Activated CD4-positive, alpha-beta T cell treated with anti-CD3 and anti-CD28 coated beads for 48 hours (primary cell): ENCODE measurements at regions not wholly inside any gene's neighbourhood (a gene's known extent, or its start where the extent isn't known, plus 50 kb on each side); places are given as distances from the start of the nearest gene placed in this dataset.

Source experiments
- DNase-seq: peaks from one replicate; pipeline ENCODE4 v3.0.0-alpha.2; 2020

DNA sequence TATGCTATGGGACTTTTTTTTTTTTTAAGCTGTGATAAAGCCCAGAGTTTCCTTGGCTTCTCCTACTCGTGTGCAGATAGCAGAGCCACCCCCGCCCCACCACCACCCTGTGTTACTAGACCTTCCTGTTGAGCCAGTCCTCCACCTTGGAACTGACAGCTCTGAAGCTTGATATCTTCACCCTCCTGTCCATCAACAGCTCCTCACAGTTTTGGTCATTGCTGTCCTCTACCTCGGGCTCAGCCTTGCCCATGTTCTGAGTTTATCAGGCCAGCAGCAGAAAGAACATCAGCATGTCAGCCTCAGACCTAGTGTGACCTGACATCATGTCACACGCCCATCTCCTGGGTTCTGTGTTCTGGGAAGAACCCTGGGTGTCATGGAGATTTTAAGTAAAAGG, 167.1 kb upstream of the RAI14 start:
- DNase-seq, result no peak

DNA sequence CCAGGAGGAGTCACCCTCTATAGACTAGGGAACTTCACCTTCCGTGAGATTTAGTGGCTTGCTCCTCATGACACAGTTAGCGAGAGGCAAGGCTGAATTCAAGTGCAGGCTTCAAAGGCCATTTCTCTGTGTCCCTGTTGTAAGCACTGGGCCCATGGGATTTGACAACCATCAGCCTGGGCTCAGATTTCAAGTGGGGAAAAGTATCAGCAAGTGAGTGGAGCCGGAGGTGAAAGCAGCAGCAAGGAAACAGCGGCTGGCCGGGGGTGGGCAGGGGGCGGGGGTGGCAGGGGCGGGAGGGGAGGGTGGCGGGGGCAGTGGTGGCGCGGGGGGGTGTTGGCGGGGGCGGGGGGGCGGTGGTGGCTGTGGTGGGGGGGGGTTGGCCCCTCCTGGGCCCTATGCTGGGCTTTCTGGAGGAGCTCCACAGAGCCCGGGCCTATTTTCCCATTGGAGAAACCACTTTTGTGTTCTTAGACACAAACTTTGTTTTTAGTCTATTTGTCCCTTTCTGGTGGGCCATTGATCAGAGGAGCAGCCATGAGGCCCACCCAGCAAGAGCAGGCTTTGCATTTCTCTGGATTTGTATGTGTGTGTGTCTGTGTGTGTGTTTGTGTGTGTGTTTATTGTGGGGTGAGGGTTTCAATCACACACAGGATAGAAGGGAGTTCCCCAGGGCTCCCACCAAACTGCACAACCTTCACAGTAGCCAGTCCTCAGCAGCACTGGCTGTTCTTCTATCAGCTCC, 165.4 kb upstream of the RAI14 start:
- no peak for DNase-seq

DNA sequence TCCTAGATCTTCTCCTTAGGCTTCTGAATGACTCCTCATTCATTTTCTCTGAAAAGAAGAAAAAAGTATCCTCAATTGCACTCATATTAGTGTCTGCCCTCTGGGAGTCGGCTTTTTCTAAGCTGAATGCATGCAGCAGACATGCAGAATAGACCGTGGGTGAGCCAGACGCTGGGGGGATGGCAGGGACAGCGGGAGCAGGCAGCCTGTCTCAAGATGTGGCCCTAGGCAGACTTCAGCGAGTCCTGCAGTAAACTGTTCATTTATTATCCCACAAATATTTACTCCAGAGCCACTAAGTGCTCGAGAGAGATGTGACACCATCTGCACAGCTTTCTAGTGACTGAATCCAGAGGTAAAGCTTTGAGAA, 164.9 kb upstream of the RAI14 start:
- DNase-seq, result no peak

DNA sequence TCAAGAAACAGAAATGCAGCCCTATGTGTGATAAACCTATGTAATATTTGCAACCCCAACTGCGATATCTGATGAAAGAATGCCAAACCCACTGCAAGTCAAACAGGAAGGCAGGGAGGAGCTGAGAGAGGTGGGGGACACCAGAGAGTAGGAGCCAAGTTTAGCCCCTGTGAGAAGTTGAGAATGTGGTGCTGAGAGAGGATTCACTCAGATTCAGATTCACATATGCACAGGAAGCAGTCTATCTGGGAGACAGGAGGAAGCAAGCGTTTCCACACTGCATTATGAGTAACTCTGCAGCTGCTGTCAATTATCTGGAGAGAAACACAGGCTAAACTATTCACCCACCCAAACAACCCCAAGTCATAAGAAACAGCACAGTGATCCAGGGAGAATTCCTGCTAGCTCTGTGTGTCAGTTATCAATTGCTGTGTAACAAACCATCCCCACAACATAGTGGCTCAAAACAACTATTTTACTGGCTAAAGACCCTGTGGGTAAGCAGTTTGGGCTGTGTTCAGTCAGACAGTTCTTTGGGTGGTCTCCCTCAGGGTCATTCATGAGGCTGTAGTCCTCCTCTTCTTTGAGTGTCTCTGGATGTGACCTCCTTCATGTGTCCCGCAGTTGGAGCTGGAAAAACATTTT, 161.9 kb upstream of the RAI14 start:
- no peak for DNase-seq

DNA sequence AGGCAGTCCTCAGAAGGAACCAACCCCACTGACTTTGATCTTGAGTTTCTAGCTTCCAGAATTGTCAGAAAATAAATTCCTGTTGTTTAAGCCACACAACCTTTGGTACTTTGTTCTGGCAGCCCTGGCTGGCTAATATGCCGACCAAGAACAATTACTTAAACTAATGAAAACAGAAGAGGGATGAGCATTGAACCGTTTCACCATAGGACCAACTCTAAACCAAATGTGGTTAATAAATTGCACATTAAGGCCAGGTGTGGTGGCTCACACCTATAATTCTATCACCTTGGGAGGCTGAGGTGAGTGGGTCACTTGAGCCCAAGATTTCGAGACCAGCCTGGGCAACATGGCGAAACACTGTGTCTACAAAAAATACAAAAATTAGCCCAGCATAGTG, 160.9 kb upstream of the RAI14 start:
- DNase-seq, result no peak

DNA sequence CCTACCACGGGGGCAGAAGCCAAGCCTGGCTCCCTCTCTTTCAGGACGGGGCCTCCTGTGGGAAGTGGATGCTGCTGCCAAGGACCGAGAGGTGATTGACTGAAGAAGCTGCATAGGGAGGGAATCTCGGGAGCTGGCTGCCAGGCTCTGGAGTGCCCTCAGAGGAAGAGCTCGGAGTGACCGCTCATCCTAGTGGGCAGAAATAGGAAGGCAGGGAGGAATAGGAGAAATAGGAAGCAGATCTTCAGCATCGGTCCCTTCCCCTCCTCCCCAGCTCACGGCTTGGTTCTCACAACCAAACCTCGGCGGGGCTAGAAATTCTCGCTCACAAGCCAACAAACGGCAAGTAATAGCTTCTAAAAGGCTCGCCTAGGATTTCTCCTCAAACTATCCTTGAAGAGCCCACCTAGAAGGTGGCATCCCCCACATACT, 159.9 kb upstream of the RAI14 start:
- no peak for DNase-seq

DNA sequence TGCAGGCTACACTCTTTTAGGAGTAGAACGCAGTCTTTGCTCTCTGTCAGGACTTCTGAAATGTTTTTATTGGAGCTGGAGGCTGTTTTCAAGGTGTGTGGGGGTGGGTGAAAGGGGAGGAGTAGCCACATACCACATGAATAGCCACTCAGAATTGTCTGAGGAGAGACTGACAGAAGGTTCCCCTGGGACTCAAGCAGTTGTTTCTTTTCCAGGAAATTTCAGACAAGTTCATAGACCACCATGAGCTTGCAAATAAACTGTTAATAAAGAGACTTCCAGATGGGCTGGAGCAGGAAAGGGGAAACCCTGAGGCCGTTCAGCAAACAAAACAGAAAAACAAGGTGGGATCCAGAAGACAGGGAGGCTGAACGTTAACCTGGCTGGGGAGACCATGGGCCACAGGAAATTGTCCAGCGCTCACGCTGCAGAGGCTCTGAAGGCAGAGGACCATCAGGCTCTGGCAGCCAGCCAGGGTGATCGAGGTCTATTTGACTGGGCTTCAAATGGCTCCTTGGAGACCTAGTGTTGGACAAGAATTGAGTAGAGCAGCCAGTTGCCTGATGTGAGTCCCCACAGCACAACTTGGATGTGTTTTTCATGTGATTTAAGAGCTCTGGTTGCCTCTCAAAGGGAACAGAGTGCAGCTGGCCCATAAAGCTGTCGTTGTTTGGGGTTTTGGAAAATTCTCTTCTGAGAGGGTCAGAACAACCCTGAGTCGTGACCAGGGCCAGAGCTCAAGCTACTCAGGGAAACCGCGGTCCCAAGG, 159.2 kb upstream of the RAI14 start:
- no peak for DNase-seq

DNA sequence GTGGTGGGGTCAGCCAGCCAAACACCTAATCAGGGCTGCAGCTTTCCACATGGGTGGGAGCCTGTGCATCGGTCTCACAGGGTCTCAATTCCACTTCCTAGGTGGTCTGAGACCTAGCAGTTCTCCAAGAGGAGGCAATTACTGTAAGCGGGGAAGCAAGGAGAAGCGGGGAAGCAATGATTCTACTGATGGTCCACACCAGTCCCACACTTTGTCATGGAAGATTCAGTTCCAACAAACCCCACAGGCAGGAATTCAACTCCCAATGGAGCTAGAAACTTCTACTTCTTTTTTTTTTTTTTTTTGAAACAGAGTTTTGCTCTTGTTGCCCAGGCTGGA, 158.7 kb upstream of the RAI14 start:
- no peak for DNase-seq

DNA sequence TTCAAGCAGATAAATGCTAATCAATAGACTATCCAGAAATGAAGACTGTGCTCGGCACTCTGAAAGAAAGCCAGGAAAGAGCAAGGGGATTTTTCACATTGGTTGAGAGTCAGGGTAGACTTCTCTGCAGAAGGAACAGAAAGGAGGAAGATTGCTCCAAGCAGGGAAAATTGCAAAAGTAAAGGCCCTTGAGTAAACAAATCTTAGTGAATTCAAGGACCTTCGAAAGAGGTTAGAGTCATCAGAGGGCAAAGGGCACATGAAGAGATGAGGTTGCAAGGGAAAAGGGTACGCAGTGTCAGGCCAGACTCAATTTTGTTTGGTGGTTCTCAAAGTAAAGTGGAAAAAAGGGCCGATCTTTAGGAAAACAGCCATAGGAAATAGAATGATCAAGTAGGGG, 157.6 kb upstream of the RAI14 start:
- DNase-seq, result no peak

DNA sequence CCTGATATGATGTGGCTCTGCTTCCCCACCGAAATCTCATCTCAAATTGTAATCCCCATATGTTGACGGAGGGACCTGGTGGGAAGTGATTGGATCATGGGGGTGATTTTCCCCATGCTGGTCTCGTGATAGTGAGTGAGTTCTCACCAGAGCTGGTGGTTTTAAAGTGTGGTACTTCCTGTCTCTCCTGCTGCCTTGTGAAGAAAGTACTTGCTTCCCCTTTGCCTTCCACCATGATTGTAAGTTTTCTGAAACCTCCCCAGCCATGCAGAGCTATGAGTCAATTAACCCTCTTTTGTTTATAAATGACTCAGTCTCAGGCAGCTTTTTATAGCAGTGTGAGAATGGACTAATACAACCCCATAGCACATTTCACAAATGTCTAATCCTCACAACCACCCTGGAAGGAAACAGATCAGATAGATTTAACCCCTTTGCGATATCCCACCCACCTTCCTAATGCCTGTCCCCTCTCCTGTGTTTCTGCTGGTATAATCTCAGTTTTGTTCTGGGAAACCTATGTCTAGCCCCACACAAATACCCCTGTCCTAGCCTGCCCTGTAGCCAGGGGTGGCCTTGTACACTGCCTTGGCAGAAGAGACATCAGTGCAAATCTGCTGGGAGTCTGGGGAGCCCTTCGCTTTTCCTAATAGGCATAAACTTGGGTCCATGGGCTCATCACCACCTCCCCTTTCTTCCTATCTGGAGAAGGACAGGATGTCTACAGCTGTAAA, 157.0 kb upstream of the RAI14 start:
- peak; percentile 37 for DNase-seq

DNA sequence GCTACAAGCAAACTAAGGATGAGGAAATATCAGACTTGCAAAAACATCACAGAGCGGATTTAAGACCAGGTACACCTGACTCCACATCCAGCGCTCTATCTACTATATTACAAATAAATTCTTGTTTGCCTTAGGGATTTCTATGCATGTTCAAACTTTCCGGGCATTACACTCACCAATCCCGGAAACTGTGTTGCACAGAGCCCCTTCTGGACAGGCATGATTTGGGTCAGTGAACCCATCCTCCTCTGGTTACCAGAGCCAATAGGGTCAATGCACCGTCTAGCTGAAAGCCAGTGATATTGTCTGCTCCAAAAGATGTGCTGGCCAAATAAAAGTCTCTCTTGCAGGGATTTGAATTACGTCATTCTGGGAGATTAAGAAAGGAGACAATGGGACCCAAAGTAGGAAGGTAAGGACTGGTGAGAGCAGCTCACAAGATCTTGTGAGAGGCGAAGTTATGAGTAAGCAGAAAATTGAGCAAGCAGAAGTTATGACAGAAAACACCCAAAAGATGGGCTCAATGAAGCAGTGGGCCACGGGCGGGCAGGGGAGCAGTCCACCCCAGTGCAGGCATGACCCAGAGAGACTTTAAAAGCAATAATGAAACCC, 155.8 kb upstream of the RAI14 start:
- DNase-seq, result no peak

DNA sequence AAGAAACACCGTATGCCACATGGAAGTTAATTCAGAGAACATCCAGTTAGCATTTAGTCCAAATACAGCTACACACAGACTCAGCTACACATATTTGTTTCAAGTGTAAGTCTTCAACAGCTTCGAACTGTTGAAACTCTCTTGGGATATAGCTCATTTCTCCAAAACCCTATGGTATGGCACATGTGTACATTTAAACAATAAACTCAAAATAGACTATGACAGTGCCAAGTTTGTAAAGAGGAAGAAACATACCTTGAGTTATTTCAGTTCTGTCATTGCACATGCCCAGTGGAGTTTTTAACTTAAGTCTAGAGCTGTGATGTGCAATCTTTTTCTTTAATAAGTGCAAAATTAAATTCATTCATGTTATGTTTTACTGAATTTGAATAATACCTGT, 155.1 kb upstream of the RAI14 start:
- no peak for DNase-seq

DNA sequence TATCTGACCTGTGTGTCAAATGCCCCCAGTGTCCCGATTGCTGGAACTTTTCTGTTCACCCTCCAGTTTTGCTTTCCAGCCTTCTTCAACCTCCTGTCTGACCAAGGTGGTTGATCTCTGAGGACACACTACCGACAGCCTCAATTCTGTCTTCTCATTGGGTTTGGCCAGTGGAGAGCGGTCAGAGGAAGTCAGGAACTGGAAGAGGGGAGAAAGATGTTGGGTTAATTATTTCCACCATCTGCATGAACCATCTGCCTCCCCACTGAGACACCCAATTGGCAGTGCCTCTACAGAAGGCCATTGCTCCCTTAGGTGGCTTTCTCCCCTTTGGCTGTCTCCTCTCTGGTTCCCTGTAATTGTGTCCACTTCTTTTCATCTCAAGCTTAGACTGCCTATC, 154.3 kb upstream of the RAI14 start:
- DNase-seq, result no peak

DNA sequence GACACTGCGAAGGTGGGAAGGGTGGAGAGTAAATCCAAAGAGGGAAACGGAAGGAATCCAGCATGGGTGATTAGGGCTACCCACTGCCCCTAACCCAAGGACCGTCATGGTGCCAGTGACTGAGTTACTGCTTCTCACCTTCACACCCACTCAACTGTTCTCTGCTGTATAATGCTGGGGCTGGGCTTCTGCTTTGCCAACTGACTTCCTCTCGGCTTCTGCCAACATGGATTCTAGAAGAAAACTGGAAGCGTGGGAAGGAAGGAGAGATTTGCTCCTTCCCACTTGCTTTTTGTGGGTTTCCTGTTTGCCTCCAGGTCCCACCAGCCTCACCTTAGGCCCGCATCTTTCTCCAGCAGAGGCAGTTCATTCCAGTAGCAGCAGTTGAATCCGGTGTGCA, 153.5 kb upstream of the RAI14 start:
- no peak for DNase-seq

DNA sequence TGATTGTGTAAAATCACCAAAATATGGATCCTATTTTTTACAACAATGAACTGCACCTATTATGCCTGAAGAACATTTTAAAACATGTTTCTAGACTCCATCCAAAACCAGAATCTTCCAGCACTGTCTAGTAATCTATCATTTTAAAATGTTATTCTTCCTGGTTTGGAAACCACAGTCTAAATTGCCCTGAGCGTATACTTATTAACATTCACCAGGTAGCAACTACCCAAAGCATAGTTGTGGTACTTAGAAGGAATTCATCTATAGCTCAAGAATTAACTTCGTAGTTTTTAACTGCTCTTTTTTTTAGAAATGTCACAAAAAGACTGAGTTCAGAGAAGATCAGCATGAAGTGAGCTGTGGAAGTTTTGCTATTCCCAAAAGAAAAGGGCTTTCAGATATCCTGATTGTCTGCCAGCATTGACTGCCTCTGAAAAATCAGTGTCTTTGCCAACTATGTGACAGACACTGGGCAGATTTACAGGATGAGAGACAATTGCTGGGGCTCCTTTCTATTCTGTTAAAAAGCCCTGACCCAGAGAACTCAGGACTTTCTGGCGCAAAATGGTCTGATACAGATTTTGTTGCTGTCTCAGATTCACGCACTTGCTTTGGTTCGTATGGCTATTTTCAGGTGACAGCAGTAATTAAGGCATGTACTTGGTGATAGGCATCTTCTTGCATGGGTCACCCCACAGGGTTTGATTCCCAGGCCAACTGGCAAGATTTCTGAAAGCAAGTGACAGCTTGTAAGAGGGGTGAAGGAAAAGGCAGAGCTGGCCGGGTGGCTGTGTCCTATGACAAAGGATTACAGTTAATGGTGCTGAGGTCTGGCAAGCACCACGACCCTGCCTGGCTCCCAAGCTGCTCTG, 152.5 kb upstream of the RAI14 start:
- no peak for DNase-seq

DNA sequence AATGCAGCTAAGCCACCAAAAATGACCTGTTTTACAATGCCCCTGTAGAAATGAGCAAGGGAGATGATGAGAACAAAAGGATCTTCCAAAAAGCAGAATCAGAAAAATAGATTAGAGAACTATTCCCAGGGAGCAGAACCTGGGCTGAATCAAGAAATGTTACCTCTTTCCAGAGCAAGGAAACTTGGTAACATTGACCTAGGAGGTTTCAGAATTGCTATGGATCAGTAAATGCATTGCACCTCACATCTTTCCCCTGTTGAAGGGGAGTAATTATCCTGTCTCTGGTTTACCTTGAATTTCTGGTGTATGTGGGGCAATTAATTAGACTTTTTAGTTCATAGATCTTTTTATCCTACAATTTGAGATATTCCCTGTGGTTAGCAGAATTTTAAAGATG, 151.2 kb upstream of the RAI14 start:
- DNase-seq, result no peak

DNA sequence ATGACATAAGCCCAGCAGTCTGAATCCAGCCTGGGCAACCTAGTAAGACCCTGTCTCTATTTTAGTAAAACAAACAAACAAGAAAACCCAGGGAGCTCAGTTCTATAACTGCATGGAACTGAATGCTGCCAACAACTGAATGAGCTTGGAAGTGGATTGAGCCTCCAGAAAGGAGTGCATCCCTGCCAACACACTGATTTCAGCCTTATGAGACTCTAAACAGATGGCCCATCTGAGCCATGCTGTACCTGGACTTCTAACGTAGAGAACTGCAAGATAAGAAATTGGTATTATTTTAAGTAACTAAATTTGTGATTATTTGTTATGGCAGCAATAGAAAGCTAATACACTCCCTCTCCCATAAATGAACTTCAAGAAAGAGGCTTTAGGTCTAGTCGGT, 150.4 kb upstream of the RAI14 start:
- DNase-seq, result no peak

DNA sequence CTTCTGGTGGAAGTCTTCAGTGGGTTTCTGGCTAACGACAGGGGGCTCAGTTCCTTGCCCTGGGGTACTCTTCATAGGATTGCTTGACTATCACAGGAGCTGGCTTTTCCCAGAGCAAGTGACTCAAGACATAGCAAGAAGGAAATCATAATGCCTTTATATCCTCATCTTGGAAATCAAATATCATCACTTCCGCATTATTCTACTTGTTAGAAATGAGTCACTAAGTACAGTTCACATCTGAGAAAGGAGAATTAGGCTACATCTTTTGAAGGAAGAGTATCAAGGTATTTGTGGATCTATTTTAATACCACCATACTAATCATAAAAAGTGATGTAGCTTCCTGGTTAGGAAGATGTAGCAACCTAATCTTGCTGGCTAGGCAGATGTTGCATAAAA, 148.2 kb upstream of the RAI14 start:
- no peak for DNase-seq

DNA sequence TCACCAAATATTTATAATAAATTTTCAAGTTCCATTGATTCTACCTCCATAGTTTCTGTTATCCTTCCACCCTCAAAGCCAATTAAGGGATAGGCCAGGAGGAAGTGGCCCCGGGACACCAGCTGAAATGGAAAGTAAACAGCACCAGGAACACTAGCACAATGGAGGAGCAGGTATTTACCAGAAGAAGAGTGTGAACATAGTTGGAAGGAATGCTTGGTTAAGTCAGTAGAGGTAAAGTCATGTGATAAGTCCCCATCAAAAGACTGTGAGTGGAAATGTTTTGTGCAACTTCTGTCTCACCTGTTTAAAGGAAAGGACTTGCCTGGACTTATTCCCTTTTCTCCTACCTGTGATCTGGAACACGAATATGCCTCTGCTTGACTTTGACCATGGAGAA, 146.7 kb upstream of the RAI14 start:
- no peak for DNase-seq

DNA sequence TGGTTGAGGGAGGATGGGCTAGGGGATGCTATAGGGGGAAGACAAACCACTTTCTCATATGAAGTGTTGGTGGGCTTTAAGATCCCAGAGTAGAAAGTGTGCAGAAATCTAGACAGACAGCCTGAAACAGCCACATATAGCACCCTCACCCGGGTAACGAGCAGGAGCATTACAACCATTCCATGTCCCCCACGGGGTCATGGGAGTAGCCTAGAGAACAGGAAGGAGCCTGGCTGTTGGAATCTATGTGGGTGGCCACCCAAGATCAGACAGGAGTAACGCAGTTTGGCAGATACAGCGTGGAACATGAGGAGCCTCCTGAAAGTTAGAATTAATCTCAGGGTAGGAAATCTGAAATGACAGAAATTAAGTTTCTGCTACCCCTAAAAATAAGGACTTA, 146.1 kb upstream of the RAI14 start:
- DNase-seq, result no peak

DNA sequence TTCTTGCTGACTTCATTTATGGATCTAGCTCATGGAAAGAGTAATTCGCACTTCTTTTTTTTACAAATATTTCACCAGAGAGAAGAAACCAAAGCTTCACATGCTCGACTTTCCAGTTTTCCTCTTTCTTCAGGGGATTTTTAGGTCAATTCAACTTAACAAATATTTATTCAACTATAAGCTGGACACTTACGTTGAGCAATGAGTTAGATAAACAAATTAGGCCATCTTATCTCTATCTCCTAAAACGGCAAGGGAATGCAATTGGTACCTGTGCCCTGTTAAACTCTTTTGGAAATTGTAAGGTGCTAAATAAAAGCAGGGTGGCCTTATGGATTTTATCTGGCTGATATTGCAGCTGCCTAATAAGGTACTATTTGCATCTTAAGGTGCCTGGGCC, 145.1 kb upstream of the RAI14 start:
- DNase-seq, result no peak

DNA sequence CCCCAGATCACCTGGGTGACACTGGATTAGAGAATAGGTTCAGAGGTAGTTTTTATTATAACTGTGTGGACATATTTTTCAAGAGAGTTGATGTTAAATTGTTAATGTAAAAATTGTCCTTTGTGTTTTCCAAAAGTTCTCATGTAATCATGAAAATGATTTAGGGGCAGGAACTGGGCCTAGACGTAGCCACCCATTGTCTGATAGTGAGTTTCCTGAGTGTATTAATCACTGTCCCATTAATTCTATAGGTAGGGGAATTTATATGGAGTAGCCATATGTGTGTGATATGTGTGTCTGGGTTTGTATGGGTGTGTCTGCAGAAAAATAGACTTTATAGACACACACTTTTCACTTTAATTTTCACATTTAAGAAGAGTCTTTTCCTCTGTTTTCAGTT, 144.6 kb upstream of the RAI14 start:
- no peak for DNase-seq
